HEK293 (cell line): ENCODE measurements at regions not wholly inside any gene's neighbourhood (a gene's known extent, or its start where the extent isn't known, plus 50 kb on each side); places are given as distances from the start of the nearest gene placed in this dataset.

Experiments
- SP2 ChIP-seq: fragments of 450-650 bp; formaldehyde crosslinking; IDR thresholded peaks from 2 replicates; pipeline ENCODE4 v1.5.1; 2016; ENCODE audit warnings: missing biosample characterization, missing genetic modification characterization
- TCF7L2 ChIP-seq: IDR thresholded peaks from 2 replicates; pipeline ENCODE4 v1.6.1; 2011; ENCODE audit warnings: low read depth, mild to moderate bottlenecking, inconsistent platforms, low read length, moderate library complexity, borderline replicate concordance
- YY1 ChIP-seq: fragments of 450-650 bp; formaldehyde crosslinking; IDR thresholded peaks from 2 replicates; pipeline ENCODE4 v1.5.1; 2018; ENCODE audit warnings: missing biosample characterization, missing genetic modification characterization
- YY2 ChIP-seq: fragments of 450-650 bp; formaldehyde crosslinking; IDR thresholded peaks from 2 replicates; pipeline ENCODE4 v1.5.1; 2016; ENCODE audit warnings: missing biosample characterization, missing genetic modification characterization
- ZNF174 ChIP-seq: fragments of 450-650 bp; formaldehyde crosslinking; IDR thresholded peaks from 2 replicates; pipeline ENCODE4 v1.5.0; 2017; ENCODE audit warnings: missing biosample characterization, mild to moderate bottlenecking, missing genetic modification characterization
- ZNF214 ChIP-seq: fragments of 450-650 bp; formaldehyde crosslinking; IDR thresholded peaks from 2 replicates; pipeline ENCODE4 v1.5.1; 2017; ENCODE audit warnings: missing biosample characterization, mild to moderate bottlenecking, missing genetic modification characterization, borderline replicate concordance
- ZNF274 ChIP-seq, 2 experiments: fragments of 200-500 bp in 1 of 2; fragments of 450-650 bp in 1 of 2; sonication (Bioruptor generic) in 1 of 2; formaldehyde crosslinking in 1 of 2; IDR thresholded peaks; 2 replicates each; pipeline versions ENCODE4 v1.5.1 to v1.6.1; 2014 to 2016; ENCODE audit warnings: borderline replicate concordance in 1 of 2, inconsistent platforms in 1 of 2, low read length in 1 of 2, missing biosample characterization in 1 of 2, missing genetic modification characterization in 1 of 2
- ZNF76 ChIP-seq: fragments of 450-650 bp; formaldehyde crosslinking; IDR thresholded peaks from 2 replicates; pipeline ENCODE4; 2016; ENCODE audit warnings: low read depth, missing biosample characterization, missing genetic modification characterization, borderline replicate concordance
- TF ChIP-seq, protein P1 (sequence below): fragments of 450-650 bp; formaldehyde crosslinking; IDR thresholded peaks from 2 replicates; pipeline ENCODE4 v1.5.1; 2016; ENCODE audit warnings: missing biosample characterization, missing genetic modification characterization
- TF ChIP-seq, protein P2 (sequence below): fragments of 450-650 bp; formaldehyde crosslinking; IDR thresholded peaks from 2 replicates; pipeline ENCODE4 v1.5.1; 2016; ENCODE audit warnings: missing biosample characterization, missing genetic modification characterization
- TF ChIP-seq, protein P3 (sequence below): fragments of 450-650 bp; IDR thresholded peaks from 2 replicates; pipeline ENCODE4 v1.5.1; 2018; ENCODE audit warnings: missing biosample characterization, mild to moderate bottlenecking, missing genetic modification characterization
- TF ChIP-seq, protein P4 (sequence below): fragments of 450-650 bp; formaldehyde crosslinking; IDR thresholded peaks from 2 replicates; pipeline ENCODE4 v1.5.1; 2016; ENCODE audit warnings: missing biosample characterization, missing genetic modification characterization

DNA sequence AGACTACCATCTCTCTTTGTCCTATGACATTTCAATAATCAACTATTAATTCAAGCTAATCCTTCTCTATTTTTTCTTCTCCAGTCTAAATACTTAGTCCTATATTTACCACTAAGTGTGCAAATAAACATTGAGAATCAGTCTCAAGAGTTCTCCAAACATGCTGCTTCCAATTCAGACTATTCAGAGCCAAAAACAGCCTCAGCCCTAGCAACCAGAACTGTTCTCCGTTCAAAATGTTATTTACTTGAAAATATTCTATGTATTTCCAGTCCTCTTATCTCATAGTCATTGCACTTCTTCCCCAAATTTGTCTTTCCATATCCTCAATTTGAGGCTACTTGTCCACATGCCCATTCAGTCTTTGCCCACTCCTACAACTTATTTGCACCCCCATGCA, 805.5 kb downstream of the IGSF11 start:
- TF ChIP-seq, protein P1, sequence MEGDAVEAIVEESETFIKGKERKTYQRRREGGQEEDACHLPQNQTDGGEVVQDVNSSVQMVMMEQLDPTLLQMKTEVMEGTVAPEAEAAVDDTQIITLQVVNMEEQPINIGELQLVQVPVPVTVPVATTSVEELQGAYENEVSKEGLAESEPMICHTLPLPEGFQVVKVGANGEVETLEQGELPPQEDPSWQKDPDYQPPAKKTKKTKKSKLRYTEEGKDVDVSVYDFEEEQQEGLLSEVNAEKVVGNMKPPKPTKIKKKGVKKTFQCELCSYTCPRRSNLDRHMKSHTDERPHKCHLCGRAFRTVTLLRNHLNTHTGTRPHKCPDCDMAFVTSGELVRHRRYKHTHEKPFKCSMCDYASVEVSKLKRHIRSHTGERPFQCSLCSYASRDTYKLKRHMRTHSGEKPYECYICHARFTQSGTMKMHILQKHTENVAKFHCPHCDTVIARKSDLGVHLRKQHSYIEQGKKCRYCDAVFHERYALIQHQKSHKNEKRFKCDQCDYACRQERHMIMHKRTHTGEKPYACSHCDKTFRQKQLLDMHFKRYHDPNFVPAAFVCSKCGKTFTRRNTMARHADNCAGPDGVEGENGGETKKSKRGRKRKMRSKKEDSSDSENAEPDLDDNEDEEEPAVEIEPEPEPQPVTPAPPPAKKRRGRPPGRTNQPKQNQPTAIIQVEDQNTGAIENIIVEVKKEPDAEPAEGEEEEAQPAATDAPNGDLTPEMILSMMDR (tag by site-specific recombination): no peak
- TF ChIP-seq YY2 (tag by site-specific recombination) (no peak), ZNF274 (IDR thresholded peaks at IDR 0.05; ENCODE audit: low read length) (no peak), ZNF274 (tag by site-specific recombination; IDR thresholded peaks at IDR 0.05; ENCODE audit: borderline replicate concordance) (no peak), ZNF214 (tag by site-specific recombination) (no peak), TCF7L2 (no peak), ZNF76 (no peak), ZNF174 (tag by site-specific recombination) (no peak), YY1 (tag by site-specific recombination) (no peak), SP2 (tag by site-specific recombination) (no peak)
- TF ChIP-seq, protein P2, sequence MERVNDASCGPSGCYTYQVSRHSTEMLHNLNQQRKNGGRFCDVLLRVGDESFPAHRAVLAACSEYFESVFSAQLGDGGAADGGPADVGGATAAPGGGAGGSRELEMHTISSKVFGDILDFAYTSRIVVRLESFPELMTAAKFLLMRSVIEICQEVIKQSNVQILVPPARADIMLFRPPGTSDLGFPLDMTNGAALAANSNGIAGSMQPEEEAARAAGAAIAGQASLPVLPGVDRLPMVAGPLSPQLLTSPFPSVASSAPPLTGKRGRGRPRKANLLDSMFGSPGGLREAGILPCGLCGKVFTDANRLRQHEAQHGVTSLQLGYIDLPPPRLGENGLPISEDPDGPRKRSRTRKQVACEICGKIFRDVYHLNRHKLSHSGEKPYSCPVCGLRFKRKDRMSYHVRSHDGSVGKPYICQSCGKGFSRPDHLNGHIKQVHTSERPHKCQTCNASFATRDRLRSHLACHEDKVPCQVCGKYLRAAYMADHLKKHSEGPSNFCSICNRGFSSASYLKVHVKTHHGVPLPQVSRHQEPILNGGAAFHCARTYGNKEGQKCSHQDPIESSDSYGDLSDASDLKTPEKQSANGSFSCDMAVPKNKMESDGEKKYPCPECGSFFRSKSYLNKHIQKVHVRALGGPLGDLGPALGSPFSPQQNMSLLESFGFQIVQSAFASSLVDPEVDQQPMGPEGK (tag by site-specific recombination): no peak
- TF ChIP-seq, protein P3, sequence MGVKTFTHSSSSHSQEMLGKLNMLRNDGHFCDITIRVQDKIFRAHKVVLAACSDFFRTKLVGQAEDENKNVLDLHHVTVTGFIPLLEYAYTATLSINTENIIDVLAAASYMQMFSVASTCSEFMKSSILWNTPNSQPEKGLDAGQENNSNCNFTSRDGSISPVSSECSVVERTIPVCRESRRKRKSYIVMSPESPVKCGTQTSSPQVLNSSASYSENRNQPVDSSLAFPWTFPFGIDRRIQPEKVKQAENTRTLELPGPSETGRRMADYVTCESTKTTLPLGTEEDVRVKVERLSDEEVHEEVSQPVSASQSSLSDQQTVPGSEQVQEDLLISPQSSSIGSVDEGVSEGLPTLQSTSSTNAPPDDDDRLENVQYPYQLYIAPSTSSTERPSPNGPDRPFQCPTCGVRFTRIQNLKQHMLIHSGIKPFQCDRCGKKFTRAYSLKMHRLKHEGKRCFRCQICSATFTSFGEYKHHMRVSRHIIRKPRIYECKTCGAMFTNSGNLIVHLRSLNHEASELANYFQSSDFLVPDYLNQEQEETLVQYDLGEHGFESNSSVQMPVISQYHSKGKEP (tag by site-specific recombination): no peak
- TF ChIP-seq, protein P4, sequence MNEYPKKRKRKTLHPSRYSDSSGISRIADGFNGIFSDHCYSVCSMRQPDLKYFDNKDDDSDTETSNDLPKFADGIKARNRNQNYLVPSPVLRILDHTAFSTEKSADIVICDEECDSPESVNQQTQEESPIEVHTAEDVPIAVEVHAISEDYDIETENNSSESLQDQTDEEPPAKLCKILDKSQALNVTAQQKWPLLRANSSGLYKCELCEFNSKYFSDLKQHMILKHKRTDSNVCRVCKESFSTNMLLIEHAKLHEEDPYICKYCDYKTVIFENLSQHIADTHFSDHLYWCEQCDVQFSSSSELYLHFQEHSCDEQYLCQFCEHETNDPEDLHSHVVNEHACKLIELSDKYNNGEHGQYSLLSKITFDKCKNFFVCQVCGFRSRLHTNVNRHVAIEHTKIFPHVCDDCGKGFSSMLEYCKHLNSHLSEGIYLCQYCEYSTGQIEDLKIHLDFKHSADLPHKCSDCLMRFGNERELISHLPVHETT (tag by site-specific recombination): no peak
